Nephron (organoid): ENCODE measurements at regions not wholly inside any gene's neighbourhood (a gene's known extent, or its start where the extent isn't known, plus 50 kb on each side); places are given as distances from the start of the nearest gene placed in this dataset.
"Not testable (repeated sequence)": the region's sequence is repeated elsewhere in the genome, so short reads cannot be mapped to it uniquely, and the experiment has no call there.

ENCODE experiments used
- H3K27ac Mint-ChIP-seq, 3 experiments: 2 replicates each; pipeline ENCODE4 v1.8.0; 2020; ENCODE audit warnings: mixed read lengths in 3 of 3, mild to moderate bottlenecking in 2 of 3, moderate library complexity in 1 of 3
- H3K27me3 Mint-ChIP-seq: 2 replicates; pipeline ENCODE4 v1.8.0; 2021; ENCODE audit warnings: low read depth, mild to moderate bottlenecking, moderate library complexity, mixed read lengths
- H3K36me3 Mint-ChIP-seq: 2 replicates; pipeline ENCODE4 v1.8.0; 2020; ENCODE audit warnings: low read depth, mixed read lengths
- H3K4me1 Mint-ChIP-seq: 2 replicates; pipeline ENCODE4 v1.8.0; 2020; ENCODE audit warnings: mixed read lengths
- H3K4me3 Mint-ChIP-seq, 3 experiments: 2 replicates each; pipeline ENCODE4 v1.8.0; 2020; ENCODE audit warnings: mild to moderate bottlenecking in 3 of 3, mixed read lengths in 3 of 3, moderate library complexity in 2 of 3
- H3K9me3 Mint-ChIP-seq: 2 replicates; pipeline ENCODE4 v1.8.0; 2020; ENCODE audit warnings: mixed read lengths
- CTCF ChIP-seq, 3 experiments: fragments of 200-600 bp; sonication (generic); IDR thresholded peaks; one replicate each; pipeline ENCODE4 v1.5.0; 2021; ENCODE audit warnings: antibody characterized with exemption in 3 of 3; ENCODE audit not compliant: unreplicated experiment in 3 of 3

- Mint-ChIP-seq H3K36me3 (no peaks in the 10 kb centered on the region), H3K9me3 (peaks cover 10% of the 10 kb centered on the region), H3K4me1 (peaks cover 22% of the 10 kb centered on the region), H3K27ac (peak overlapping the region in 2 of 3 experiments; percentile 15 to 68), H3K27me3 (peaks cover 5% of the 10 kb centered on the region), H3K4me3 (no peak overlapping the region)
- no peak for TF ChIP-seq CTCF (IDR thresholded peaks at IDR 0.05; ENCODE audit: unreplicated experiment in 3 of 3)
Measured at GRCh38 chr1:79235301-79236002, 228.9 kb upstream of the ADGRL4 start.

DNA sequence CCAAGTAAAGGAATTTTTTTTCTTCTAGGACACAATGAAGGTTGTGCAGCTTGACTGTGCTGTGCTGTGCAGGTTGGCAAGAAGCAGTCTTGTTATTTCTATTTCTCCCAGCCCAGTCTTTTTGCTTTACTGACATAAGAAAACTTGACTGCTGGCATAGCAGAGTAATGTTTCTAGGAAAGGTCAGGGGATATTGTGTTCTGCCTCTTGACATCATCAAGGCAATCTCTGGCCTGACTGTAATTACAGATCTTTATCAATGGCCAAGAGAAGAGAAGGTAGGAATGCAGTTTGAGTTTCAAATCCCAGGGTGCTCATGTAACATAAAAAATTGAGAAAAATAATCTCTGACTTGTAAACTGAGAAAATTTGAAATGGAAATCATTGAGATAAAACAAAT is 226.3 kb upstream of the ADGRL4 start:
- peaks cover 22% of the 10 kb centered on the region for H3K4me1 Mint-ChIP-seq
- no peak overlapping the region for H3K4me3 Mint-ChIP-seq
- H3K36me3 Mint-ChIP-seq, result no peaks in the 10 kb centered on the region
- TF ChIP-seq CTCF (IDR thresholded peaks at IDR 0.05; ENCODE audit: unreplicated experiment in 3 of 3), result no peak
- H3K27me3 Mint-ChIP-seq, result peaks cover 5% of the 10 kb centered on the region
- H3K9me3 Mint-ChIP-seq, result no peaks in the 10 kb centered on the region
- no peak overlapping the region for H3K27ac Mint-ChIP-seq

DNA sequence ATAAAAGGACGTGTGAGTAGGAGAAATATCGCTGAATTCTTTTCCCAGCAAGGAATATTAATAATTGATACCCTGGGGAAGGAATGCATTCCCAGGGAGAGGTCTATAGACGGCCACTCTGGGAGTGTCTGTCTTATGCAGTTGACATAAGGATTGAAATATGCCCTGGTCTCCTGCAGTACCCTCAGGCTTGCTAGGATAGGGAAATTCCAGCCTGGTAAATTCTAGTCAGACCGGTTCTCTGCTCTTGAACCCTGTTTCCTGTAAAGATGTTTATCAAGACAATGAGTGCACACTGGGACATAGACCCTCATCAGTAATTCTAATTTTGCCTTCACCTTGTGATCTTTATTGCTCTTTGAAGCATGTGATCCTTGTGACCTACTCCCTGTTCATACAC is 224.2 kb upstream of the ADGRL4 start:
- H3K4me1 Mint-ChIP-seq, result peaks cover 20% of the 10 kb centered on the region
- H3K27ac Mint-ChIP-seq, H3K4me3 Mint-ChIP-seq, H3K27me3 Mint-ChIP-seq, H3K9me3 Mint-ChIP-seq, H3K36me3 Mint-ChIP-seq: not testable (repeated sequence)

DNA sequence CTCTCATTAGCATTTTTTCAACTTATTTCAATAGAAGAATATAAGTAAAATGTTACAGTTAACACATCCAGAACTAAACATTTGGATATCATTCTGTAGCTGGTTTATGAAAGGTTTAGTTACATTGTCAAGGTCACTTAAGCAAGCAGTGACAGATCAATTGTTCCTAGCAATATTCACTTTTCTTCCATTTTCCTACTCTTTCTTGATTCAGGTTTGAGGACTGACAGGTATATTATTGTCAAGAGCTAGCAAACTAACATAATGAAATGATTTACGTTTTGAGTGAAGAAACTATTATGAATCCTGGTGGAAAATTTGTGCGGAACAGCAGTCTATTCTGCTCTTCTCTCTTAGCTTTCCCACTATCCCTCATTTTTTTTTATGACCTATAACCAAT is 220.4 kb upstream of the ADGRL4 start:
- Mint-ChIP-seq H3K4me3 (no peak overlapping the region), H3K36me3 (no peaks in the 10 kb centered on the region), H3K27me3 (no peaks in the 10 kb centered on the region), H3K4me1 (no peaks in the 10 kb centered on the region), H3K27ac (no peak overlapping the region), H3K9me3 (no peaks in the 10 kb centered on the region)
- no peak for TF ChIP-seq CTCF (IDR thresholded peaks at IDR 0.05; ENCODE audit: unreplicated experiment in 3 of 3)

GRCh38 chr1:79224537-79224936 is 218.0 kb upstream of the ADGRL4 start:
- Mint-ChIP-seq H3K36me3 (no peaks in the 10 kb centered on the region), H3K4me1 (no peaks in the 10 kb centered on the region), H3K4me3 (no peak overlapping the region), H3K27me3 (no peaks in the 10 kb centered on the region), H3K9me3 (peaks cover 7% of the 10 kb centered on the region), H3K27ac (no peak overlapping the region)
- no peak for TF ChIP-seq CTCF (IDR thresholded peaks at IDR 0.05; ENCODE audit: unreplicated experiment in 3 of 3)

DNA sequence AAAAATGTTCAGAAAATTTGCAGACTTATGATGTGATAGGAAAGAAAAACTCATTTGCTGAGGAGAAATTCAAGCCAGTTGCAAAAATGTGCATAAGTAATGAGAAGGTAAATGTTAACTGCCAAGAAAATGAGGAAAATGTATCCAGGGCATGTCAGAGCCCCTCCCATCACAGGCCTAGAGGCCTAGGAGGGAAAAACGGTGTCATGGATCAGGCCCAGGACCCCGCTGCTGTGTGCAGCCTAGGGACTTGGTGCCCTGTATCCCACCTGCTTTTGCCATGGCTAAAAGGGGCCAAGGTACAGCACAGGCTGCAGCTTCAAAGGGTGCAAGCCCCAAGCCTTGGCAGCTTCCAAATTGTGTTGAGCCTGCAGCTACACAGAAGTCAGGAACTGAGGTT is 214.0 kb upstream of the ADGRL4 start:
- no peak for TF ChIP-seq CTCF (IDR thresholded peaks at IDR 0.05; ENCODE audit: unreplicated experiment in 3 of 3)

More for the DNA sequence above, 214.0 kb upstream of the ADGRL4 start:
- Mint-ChIP-seq H3K27me3 (no peaks in the 10 kb centered on the region), H3K27ac (no peak overlapping the region), H3K9me3 (peaks cover 7% of the 10 kb centered on the region), H3K4me1 (no peaks in the 10 kb centered on the region), H3K36me3 (no peaks in the 10 kb centered on the region), H3K4me3 (no peak overlapping the region)
